ENCODE measurements at regions not wholly inside any gene's neighbourhood (a gene's known extent, or its start where the extent isn't known, plus 50 kb on each side); places are given as distances from the start of the nearest gene placed in this dataset.

GRCh38 chr14:55949708-55950107 is 168.5 kb upstream of the PELI2 start:
- H3K4me1 ChIP-seq: no peaks in the 10 kb centered on the region
- H3K4me3 ChIP-seq: no peak overlapping the region
- no peak overlapping the region for H3K27ac ChIP-seq
- TF ChIP-seq, protein P1, sequence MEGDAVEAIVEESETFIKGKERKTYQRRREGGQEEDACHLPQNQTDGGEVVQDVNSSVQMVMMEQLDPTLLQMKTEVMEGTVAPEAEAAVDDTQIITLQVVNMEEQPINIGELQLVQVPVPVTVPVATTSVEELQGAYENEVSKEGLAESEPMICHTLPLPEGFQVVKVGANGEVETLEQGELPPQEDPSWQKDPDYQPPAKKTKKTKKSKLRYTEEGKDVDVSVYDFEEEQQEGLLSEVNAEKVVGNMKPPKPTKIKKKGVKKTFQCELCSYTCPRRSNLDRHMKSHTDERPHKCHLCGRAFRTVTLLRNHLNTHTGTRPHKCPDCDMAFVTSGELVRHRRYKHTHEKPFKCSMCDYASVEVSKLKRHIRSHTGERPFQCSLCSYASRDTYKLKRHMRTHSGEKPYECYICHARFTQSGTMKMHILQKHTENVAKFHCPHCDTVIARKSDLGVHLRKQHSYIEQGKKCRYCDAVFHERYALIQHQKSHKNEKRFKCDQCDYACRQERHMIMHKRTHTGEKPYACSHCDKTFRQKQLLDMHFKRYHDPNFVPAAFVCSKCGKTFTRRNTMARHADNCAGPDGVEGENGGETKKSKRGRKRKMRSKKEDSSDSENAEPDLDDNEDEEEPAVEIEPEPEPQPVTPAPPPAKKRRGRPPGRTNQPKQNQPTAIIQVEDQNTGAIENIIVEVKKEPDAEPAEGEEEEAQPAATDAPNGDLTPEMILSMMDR (IDR thresholded peaks at IDR 0.05): no peak
- no peaks in the 10 kb centered on the region for H3K9me3 ChIP-seq
- H3K36me3 ChIP-seq: no peaks in the 10 kb centered on the region
- H3K27me3 ChIP-seq: no peaks in the 10 kb centered on the region
- DNase-seq (ENCODE audit: low spot score): no peak

- H3K36me3 ChIP-seq: no peaks in the 10 kb centered on the region
- H3K4me1 ChIP-seq: no peaks in the 10 kb centered on the region
- no peak overlapping the region for H3K4me3 ChIP-seq
- H3K9me3 ChIP-seq: no peaks in the 10 kb centered on the region
- no peak for DNase-seq (ENCODE audit: low spot score)
- no peak overlapping the region for H3K27ac ChIP-seq
- H3K27me3 ChIP-seq: no peaks in the 10 kb centered on the region
- TF ChIP-seq, protein P1 (IDR thresholded peaks at IDR 0.05): no peak
Observed at GRCh38 chr14:55950135-55950534, 168.1 kb upstream of the PELI2 start.

DNA sequence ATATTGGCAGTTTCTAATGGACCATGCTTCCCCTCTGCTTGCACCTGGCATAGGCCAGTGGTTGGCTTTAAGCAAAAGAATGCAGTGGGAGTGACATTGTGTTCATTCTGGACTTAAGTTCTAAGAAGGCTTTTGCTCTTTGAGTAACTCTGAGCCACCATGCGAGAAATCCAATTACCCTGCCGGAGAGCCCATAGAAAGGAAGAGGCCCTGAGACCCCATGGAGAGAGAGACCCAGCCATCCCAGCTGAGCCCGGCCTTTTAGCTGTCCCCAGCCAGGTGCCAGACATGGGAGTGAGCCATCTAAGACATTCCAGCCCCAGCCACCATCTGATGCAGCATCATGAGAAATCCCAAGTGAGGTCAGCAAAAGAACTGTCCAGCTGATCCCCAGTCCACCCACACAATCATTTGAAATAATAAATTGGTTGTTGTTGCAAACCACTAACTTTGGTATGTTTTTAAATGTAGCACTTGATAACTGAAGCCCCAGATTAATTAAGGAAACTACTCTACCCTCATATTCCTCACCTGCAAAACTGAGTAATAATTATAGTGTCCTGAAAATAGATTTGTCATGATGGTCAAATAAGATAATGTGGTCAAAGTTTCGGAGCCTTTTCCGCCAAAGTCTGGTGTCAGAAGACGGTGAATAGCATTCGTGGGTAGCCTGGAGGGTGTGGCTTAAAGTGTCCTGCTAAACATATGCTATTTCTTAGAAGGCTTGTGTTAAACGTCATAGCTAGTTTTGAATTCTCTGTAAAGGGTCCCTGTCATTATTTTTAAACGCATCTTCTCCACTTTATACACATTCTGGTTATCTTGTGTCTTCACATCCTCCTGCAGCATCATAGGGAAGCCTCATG is 166.6 kb upstream of the PELI2 start:
- no peak overlapping the region for H3K27ac ChIP-seq

GRCh38 chr14:55954108-55954507 is 164.1 kb upstream of the PELI2 start:
- H3K27ac ChIP-seq: no peak overlapping the region
- H3K36me3 ChIP-seq: no peaks in the 10 kb centered on the region
- H3K27me3 ChIP-seq: no peaks in the 10 kb centered on the region
- TF ChIP-seq, protein P1 (IDR thresholded peaks at IDR 0.05): no peak
- DNase-seq (ENCODE audit: low spot score): no peak
- H3K9me3 ChIP-seq: no peaks in the 10 kb centered on the region
- H3K4me3 ChIP-seq: no peak overlapping the region
- no peaks in the 10 kb centered on the region for H3K4me1 ChIP-seq

More for the DNA sequence above, 166.6 kb upstream of the PELI2 start:
- TF ChIP-seq, protein P1 (IDR thresholded peaks at IDR 0.05): no peak
- H3K4me1 ChIP-seq: no peaks in the 10 kb centered on the region
- H3K9me3 ChIP-seq: no peaks in the 10 kb centered on the region
- H3K4me3 ChIP-seq: no peak overlapping the region
- no peak for DNase-seq (ENCODE audit: low spot score)
- no peaks in the 10 kb centered on the region for H3K27me3 ChIP-seq
- no peaks in the 10 kb centered on the region for H3K36me3 ChIP-seq

GRCh38 chr14:55955175-55955574 is 163.0 kb upstream of the PELI2 start:
- no peak overlapping the region for H3K4me3 ChIP-seq
- H3K9me3 ChIP-seq: no peaks in the 10 kb centered on the region
- no peak for DNase-seq (ENCODE audit: low spot score)
- TF ChIP-seq, protein P1 (IDR thresholded peaks at IDR 0.05): no peak
- H3K36me3 ChIP-seq: no peaks in the 10 kb centered on the region
- no peaks in the 10 kb centered on the region for H3K4me1 ChIP-seq
- no peak overlapping the region for H3K27ac ChIP-seq
- no peaks in the 10 kb centered on the region for H3K27me3 ChIP-seq

GRCh38 chr14:55957950-55958349 is 160.3 kb upstream of the PELI2 start:
- Histone ChIP-seq H3K27me3 (no peaks in the 10 kb centered on the region), H3K4me3 (no peak overlapping the region), H3K36me3 (no peaks in the 10 kb centered on the region), H3K4me1 (no peaks in the 10 kb centered on the region), H3K27ac (no peak overlapping the region), H3K9me3 (no peaks in the 10 kb centered on the region)
- TF ChIP-seq, protein P1 (IDR thresholded peaks at IDR 0.05): no peak
- DNase-seq (ENCODE audit: low spot score): no peak

Data from right atrium auricular region (tissue), 2 donors.